ENCODE measurements at regions not wholly inside any gene's neighbourhood (a gene's known extent, or its start where the extent isn't known, plus 50 kb on each side); places are given as distances from the start of the nearest gene placed in this dataset.

- Mint-ChIP-seq H3K4me3 (no peak overlapping the region), H3K27me3 (peaks cover 18% of the 10 kb centered on the region), H3K9me3 (no peaks in the 10 kb centered on the region), H3K4me1 (ENCODE audit: low read depth) (no peaks in the 10 kb centered on the region), H3K27ac (no peak overlapping the region), H3K36me3 (ENCODE audit: low read depth) (no peaks in the 10 kb centered on the region)
- DNase-seq: no peak
Measured at GRCh38 chr2:239608260-239608659, 207.4 kb upstream of the HDAC4 start.

- DNase-seq: no peak
Measured at GRCh38 chr2:239607517-239608191, 206.8 kb upstream of the HDAC4 start.

GRCh38 chr2:239606741-239607516 is 206.1 kb upstream of the HDAC4 start:
- Mint-ChIP-seq H3K36me3 (ENCODE audit: low read depth) (no peaks in the 10 kb centered on the region), H3K27ac (no peak overlapping the region), H3K4me1 (ENCODE audit: low read depth) (peaks cover 5% of the 10 kb centered on the region), H3K27me3 (peaks cover 18% of the 10 kb centered on the region), H3K9me3 (no peaks in the 10 kb centered on the region), H3K4me3 (no peak overlapping the region)
- DNase-seq: no peak

More at GRCh38 chr2:239607517-239608191, 206.8 kb upstream of the HDAC4 start:
- no peaks in the 10 kb centered on the region for H3K4me1 Mint-ChIP-seq (ENCODE audit: low read depth)
- H3K27me3 Mint-ChIP-seq: peaks cover 18% of the 10 kb centered on the region
- H3K36me3 Mint-ChIP-seq (ENCODE audit: low read depth): no peaks in the 10 kb centered on the region
- H3K9me3 Mint-ChIP-seq: no peaks in the 10 kb centered on the region
- no peak overlapping the region for H3K4me3 Mint-ChIP-seq
- H3K27ac Mint-ChIP-seq: no peak overlapping the region

GRCh38 chr2:239605976-239606375 is 205.2 kb upstream of the HDAC4 start:
- peaks cover 18% of the 10 kb centered on the region for H3K27me3 Mint-ChIP-seq
- no peak overlapping the region for H3K4me3 Mint-ChIP-seq
- H3K27ac Mint-ChIP-seq: no peak overlapping the region
- no peaks in the 10 kb centered on the region for H3K9me3 Mint-ChIP-seq
- DNase-seq: no peak
- peaks cover 5% of the 10 kb centered on the region for H3K4me1 Mint-ChIP-seq (ENCODE audit: low read depth)
- H3K36me3 Mint-ChIP-seq (ENCODE audit: low read depth): no peaks in the 10 kb centered on the region

GRCh38 chr2:239605409-239605808 is 204.6 kb upstream of the HDAC4 start:
- Mint-ChIP-seq H3K4me3 (no peak overlapping the region), H3K9me3 (no peaks in the 10 kb centered on the region), H3K36me3 (ENCODE audit: low read depth) (no peaks in the 10 kb centered on the region), H3K27ac (no peak overlapping the region), H3K27me3 (peaks cover 18% of the 10 kb centered on the region), H3K4me1 (ENCODE audit: low read depth) (peaks cover 5% of the 10 kb centered on the region)
- no peak for DNase-seq

- no peak for DNase-seq
- Mint-ChIP-seq H3K27me3 (peaks cover 18% of the 10 kb centered on the region), H3K4me3 (no peak overlapping the region), H3K27ac (no peak overlapping the region), H3K4me1 (ENCODE audit: low read depth) (peaks cover 5% of the 10 kb centered on the region), H3K36me3 (ENCODE audit: low read depth) (no peaks in the 10 kb centered on the region), H3K9me3 (no peaks in the 10 kb centered on the region)
Measured at GRCh38 chr2:239604861-239605260, 204.0 kb upstream of the HDAC4 start.

- DNase-seq: peak; percentile 11
- Mint-ChIP-seq H3K36me3 (ENCODE audit: low read depth) (no peaks in the 10 kb centered on the region), H3K9me3 (no peaks in the 10 kb centered on the region), H3K4me1 (ENCODE audit: low read depth) (peaks cover 5% of the 10 kb centered on the region), H3K4me3 (no peak overlapping the region), H3K27ac (no peak overlapping the region), H3K27me3 (peaks cover 18% of the 10 kb centered on the region)
Measured at GRCh38 chr2:239603411-239604356, 202.9 kb upstream of the HDAC4 start.

- Mint-ChIP-seq H3K36me3 (ENCODE audit: low read depth) (no peaks in the 10 kb centered on the region), H3K4me3 (no peak overlapping the region), H3K9me3 (no peaks in the 10 kb centered on the region), H3K27me3 (peaks cover 18% of the 10 kb centered on the region), H3K27ac (no peak overlapping the region), H3K4me1 (ENCODE audit: low read depth) (peaks cover 5% of the 10 kb centered on the region)
- peak; percentile 24 for DNase-seq
Measured at GRCh38 chr2:239602290-239603282, 201.8 kb upstream of the HDAC4 start.

- DNase-seq: peak; percentile 11
- Mint-ChIP-seq H3K36me3 (ENCODE audit: low read depth) (no peaks in the 10 kb centered on the region), H3K4me3 (no peak overlapping the region), H3K9me3 (no peaks in the 10 kb centered on the region), H3K27me3 (peaks cover 18% of the 10 kb centered on the region), H3K4me1 (ENCODE audit: low read depth) (peaks cover 5% of the 10 kb centered on the region), H3K27ac (no peak overlapping the region)
Measured at GRCh38 chr2:239601880-239602279, 201.1 kb upstream of the HDAC4 start.

- peak; percentile 25 for DNase-seq
- Mint-ChIP-seq H3K4me3 (no peak overlapping the region), H3K36me3 (ENCODE audit: low read depth) (no peaks in the 10 kb centered on the region), H3K4me1 (ENCODE audit: low read depth) (peaks cover 5% of the 10 kb centered on the region), H3K27ac (no peak overlapping the region), H3K9me3 (no peaks in the 10 kb centered on the region), H3K27me3 (peaks cover 15% of the 10 kb centered on the region)
Measured at GRCh38 chr2:239601201-239601851, 200.5 kb upstream of the HDAC4 start.

GRCh38 chr2:239600650-239601049 is 199.8 kb upstream of the HDAC4 start:
- Mint-ChIP-seq H3K4me1 (ENCODE audit: low read depth) (peaks cover 5% of the 10 kb centered on the region), H3K27me3 (peaks cover 12% of the 10 kb centered on the region), H3K9me3 (no peaks in the 10 kb centered on the region), H3K4me3 (no peak overlapping the region), H3K27ac (no peak overlapping the region), H3K36me3 (ENCODE audit: low read depth) (no peaks in the 10 kb centered on the region)
- DNase-seq: peak; percentile 18

GRCh38 chr2:239600001-239600593 is 199.3 kb upstream of the HDAC4 start:
- DNase-seq: peak; percentile 13
- Mint-ChIP-seq H3K4me1 (ENCODE audit: low read depth) (peaks cover 5% of the 10 kb centered on the region), H3K9me3 (no peaks in the 10 kb centered on the region), H3K27ac (no peak overlapping the region), H3K27me3 (peaks cover 10% of the 10 kb centered on the region), H3K36me3 (ENCODE audit: low read depth) (no peaks in the 10 kb centered on the region), H3K4me3 (no peak overlapping the region)

GRCh38 chr2:239599299-239599698 is 198.5 kb upstream of the HDAC4 start:
- H3K4me1 Mint-ChIP-seq (ENCODE audit: low read depth): peaks cover 5% of the 10 kb centered on the region
- H3K27me3 Mint-ChIP-seq: peaks cover 4% of the 10 kb centered on the region
- DNase-seq: peak; percentile 5
- no peak overlapping the region for H3K4me3 Mint-ChIP-seq
- H3K9me3 Mint-ChIP-seq: no peaks in the 10 kb centered on the region
- no peak overlapping the region for H3K27ac Mint-ChIP-seq
- no peaks in the 10 kb centered on the region for H3K36me3 Mint-ChIP-seq (ENCODE audit: low read depth)
